NCI-H748 (cell line): ENCODE measurements at regions not wholly inside any gene's neighbourhood (a gene's known extent, or its start where the extent isn't known, plus 50 kb on each side); places are given as distances from the start of the nearest gene placed in this dataset.
A peak's percentile ranks its signal among the peaks of the same experiment; 100 is the strongest.
"Not testable (repeated sequence)": the region's sequence is repeated elsewhere in the genome, so short reads cannot be mapped to it uniquely, and the experiment has no call there.

Experiments
- DNase-seq: peaks from one replicate; lab custom pipeline; 2025; ENCODE audit not compliant: unreplicated experiment; lab: John Stamatoyannopoulos, UW

DNA sequence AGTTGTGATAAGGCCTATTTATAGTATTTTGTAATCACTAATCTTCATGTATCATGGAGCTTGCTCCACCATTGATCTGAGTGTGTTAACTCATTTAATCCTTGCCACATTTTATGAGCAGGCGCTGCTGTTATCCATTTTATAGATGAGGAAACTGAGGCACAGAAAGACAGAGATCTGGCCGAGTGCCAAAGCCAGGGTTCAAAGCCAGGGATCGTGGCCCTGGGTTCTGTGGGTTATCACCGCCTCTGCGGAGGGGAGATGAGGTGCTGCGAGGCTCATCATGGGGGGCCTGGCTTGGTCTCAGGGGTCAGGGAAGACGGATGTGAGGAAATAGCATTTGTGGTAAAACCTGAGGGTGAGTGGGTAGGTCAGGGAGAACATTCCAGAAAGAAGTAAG is 193.9 kb downstream of the KLRB1 start:
- not testable (repeated sequence) for DNase-seq

GRCh38 chr12:9412459-9412858 is 195.3 kb downstream of the KLRB1 start:
- DNase-seq = not testable (repeated sequence)

DNA sequence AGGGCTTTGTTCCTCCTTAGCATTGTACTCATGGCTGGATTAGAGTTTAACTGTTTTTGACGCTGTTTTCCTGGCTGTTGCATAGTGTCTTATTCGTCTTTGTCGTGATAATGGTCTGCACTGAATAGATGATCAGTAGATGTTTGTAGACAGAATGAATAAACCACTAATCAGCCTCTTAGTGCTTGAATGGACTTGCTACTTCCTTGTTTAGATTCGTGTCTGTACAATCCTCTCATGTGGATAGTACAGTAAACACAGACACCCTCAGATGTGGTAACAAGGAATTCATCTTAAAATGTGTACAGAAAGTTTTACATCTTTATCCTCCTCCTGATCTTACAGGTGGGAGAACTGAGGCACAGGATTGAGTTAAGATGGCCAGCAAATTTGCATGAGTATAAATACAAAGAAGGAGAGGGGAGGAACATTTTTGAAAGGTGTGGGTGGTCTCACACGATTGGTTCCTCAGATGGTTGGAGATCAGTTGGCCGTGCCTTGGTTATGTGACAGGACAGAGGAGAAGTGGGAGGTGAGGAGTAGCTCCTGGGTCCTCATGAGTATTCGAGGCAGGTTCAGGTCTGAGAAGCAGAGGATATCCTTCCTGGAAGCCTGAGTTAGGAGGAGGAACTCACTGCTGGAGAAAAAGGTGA is 196.0 kb downstream of the KLRB1 start:
- DNase-seq = not testable (repeated sequence)

GRCh38 chr12:9407425-9407748 is 199.2 kb upstream of the PZP start:
- not testable (repeated sequence) for DNase-seq

DNA sequence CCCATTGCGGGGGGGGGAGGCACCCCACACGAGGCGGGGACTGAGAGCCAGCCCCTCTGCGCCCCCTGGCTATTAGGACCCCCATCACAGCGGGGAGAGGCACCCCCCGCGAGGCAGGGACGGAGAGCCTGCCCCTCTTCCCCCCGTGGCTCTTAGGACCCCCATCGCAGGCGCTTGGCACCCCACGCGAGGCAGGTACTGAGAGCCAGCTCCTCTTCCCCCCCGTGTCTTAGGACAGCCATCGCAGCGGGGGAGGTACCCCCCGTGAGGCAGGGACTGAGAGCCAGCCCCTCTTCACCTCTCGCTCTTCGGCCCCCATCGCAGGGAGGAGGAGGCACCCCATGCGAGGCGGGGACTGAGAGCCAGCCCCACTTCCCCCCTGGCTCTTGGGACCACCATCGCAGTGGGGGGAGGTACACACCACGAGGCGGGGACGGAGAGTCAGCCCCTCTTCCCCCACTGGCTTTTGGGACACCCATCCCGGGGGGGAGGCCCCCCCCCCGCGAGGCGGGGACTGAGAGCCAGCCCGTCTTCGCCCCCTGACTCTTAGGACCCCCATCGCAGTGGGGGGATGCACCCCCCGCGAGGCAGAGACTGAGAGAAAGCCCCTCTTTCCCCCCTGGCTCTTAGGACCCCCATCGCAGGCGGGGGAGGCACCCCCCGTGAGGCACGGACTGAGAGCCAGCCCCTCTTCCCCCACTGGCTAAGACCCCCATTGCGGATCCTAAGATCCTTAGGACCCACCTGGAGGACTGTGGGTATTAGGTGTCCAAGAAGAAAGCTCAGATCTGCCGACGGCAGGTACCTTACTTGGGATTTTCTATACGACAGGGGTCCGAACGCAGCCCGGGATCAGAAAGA is 198.6 kb upstream of the PZP start:
- no peak for DNase-seq

- DNase-seq = peak; percentile 24
Measured at GRCh38 chr12:9405886-9406563, 197.8 kb upstream of the PZP start.

- peak; percentile 32 for DNase-seq
Measured at GRCh38 chr12:9404469-9405260, 196.5 kb upstream of the PZP start.

DNA sequence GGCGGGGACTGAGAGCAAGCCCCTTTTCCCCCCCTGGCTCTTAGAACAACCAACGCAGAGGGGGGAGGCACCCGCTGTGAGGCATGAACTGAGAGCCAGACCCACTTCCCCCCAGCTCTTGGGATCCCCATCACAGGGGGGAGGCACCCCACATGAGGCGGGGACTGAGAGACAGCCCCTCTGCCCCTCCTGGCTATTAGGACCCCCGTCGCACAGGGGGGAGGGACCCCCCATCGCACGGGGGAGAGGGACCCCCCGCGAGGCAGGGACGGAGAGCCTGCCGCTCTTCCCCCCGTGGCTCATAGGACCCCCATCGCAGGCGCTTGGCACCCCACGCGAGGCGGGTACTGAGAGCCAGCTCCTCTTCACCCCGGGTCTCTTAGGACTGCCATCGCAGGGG is 195.8 kb upstream of the PZP start:
- DNase-seq = no peak

DNA sequence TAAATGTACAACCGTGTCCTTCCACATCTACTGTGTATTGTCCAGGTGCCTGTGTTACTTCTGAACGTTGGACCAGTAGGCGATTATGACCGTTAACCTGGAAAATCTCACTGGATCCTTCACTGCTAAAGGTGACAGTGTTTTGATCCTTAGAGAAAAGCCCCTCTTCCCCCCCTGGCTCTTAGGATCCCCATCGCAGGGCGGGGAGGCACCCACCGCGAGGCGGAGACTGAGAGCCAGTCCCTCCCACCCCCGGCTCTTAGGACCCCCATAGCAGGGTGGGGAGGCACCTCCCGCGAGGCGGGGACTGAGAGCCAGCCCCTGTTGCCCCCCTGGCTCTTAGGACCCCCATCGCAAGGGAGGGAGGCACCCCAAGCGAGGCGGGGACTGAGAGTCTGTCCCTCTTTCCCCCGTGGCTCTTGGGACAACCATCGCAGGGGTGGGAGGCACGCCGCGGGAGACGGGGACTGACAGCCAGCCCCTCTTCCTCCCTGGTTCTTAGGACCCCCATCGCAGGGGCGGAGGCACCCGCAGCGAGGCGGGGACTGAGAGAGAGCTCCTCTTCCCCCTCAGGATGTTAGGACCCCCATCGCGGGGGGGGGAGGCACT is 194.3 kb upstream of the PZP start:
- DNase-seq = peak; percentile 7

DNA sequence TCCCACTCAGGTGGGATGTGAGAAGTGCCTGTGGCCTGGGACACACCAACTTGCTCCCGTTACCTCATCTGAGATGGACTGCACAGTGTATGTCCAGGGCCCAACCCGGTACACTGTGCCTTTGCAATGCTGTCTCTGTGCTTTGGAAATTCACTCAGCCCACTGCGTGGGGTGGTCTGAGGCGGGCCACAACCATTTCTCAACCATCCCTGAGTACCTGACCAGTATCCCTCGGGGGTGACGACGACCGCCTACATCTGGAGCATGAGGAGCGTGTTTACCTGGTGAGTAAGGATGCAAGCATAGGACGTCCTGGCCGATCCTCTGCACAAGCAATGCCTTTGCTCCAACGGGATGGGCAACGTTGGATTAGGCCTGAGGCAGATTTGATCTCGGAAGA is 188.2 kb upstream of the PZP start:
- not testable (repeated sequence) for DNase-seq

DNA sequence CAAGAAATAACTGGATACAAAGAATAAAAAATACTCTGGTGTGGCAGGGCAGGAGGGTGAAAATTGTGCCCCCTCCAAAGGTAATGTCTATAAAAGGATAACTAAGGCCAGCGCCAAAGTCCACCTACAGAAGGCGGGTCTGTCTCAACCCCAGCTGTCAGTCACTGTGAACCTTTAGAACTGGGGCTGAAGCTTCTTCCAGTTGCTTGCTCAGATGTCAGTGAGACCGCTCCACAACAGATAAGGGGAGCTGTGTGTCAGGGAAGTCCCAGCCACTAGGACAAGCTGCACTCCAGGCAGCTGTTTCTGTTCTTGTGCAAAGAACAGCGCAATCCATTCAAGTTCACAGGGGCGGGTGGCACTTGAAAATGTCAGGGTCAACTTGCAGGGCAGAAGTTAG is 187.0 kb upstream of the PZP start:
- DNase-seq = not testable (repeated sequence)

- no peak for DNase-seq
Measured at GRCh38 chr12:9392842-9393241, 184.6 kb upstream of the PZP start.

- peak; percentile 35 for DNase-seq
Measured at GRCh38 chr12:9391815-9392214, 183.6 kb upstream of the PZP start.

DNA sequence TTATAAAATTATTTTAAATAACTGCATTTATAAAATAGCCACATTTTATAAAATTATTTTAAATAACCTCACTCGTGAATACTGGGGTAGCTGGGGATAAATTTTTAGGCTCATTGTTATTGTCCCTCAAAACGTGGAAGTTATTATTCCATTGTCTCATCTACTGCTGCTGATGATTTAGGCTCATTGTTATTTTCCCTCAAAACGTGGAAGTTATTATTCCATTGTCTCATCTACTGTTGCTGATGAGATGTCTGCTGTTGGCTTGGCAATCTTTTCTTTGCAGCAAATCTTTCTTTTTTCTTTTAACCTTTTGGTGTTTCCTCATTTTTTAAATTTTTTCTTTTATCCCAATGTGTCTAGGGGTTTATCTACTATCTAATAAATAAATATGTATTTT is 182.6 kb upstream of the PZP start:
- DNase-seq = no peak

DNA sequence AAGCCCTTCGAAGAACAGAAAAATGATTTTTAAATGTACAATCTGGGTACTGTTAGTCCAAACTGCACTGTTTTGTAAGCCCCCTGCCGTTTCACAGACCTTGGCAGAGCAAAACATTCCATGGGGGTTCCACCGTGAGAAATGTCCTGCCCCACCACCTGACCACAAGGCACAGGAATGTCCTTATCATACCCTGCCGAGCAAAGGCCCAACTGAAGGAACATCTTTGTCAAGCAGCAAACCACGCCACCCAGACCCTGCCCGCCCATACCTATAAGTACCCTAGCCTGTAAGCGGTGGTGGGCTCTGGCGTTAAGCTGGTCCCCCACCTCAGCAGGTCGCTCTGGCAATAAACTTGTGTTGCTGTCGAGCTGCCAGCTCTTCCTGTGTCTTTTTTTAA is 181.6 kb upstream of the PZP start:
- no peak for DNase-seq

GRCh38 chr12:9388379-9388778 is 180.2 kb upstream of the PZP start:
- DNase-seq = no peak

- DNase-seq = no peak
Measured at GRCh38 chr12:9387450-9387849, 179.3 kb upstream of the PZP start.

- DNase-seq = no peak
Measured at GRCh38 chr12:9383585-9383984, 175.4 kb upstream of the PZP start.

- no peak for DNase-seq
Measured at GRCh38 chr12:9381619-9382018, 173.4 kb upstream of the PZP start.

DNA sequence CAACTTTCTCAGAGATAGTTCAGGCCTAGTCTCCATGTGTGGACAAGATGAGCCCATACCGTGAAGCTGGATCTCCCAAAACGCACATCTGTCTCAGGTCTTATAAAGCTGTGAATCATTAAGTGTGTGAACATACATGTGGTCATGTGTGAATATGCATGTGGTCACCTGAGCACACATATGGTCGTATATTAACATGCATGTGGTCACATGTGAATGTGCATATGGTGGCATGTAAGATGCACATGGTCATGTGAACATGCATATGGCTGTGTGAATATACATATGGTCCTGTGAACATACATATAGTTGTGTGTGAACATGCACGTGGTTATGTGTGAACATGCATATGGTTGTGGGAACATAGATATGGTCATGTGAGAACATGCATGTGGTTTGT is 172.5 kb upstream of the PZP start:
- no peak for DNase-seq
